HG03139 (cell line): ENCODE measurements at regions not wholly inside any gene's neighbourhood (a gene's known extent, or its start where the extent isn't known, plus 50 kb on each side); places are given as distances from the start of the nearest gene placed in this dataset.

Experiments used
- ATAC-seq: cut with Tn5 transposase; IDR thresholded peaks from one replicate; pipeline ENCODE4 v1.9.1; 2021; ENCODE audit not compliant: unreplicated experiment

GRCh38 chr15:94057305-94057704, 174.1 kb upstream of the MCTP2 start:
- ATAC-seq, result no peak

- ATAC-seq, result no peak
These were observed 175.0 kb upstream of the MCTP2 start for GRCh38 chr15:94056314-94056713.

GRCh38 chr15:94053626-94054025, 177.7 kb upstream of the MCTP2 start:
- ATAC-seq, result no peak

- ATAC-seq, result no peak
These were observed 178.7 kb upstream of the MCTP2 start for GRCh38 chr15:94052711-94053110.

GRCh38 chr15:94047566-94047965, 183.8 kb upstream of the MCTP2 start:
- no peak for ATAC-seq

GRCh38 chr15:94042180-94042928, 189.0 kb upstream of the MCTP2 start:
- no peak for ATAC-seq

- ATAC-seq, result no peak
These were observed 189.6 kb upstream of the MCTP2 start for GRCh38 chr15:94041746-94042145.

GRCh38 chr15:94040541-94041248, 190.7 kb upstream of the MCTP2 start:
- no peak for ATAC-seq

GRCh38 chr15:94036156-94036555, 195.2 kb upstream of the MCTP2 start:
- no peak for ATAC-seq

- no peak for ATAC-seq
These were observed 197.7 kb upstream of the MCTP2 start for GRCh38 chr15:94033683-94034020.

GRCh38 chr15:94033014-94033682, 198.2 kb upstream of the MCTP2 start:
- ATAC-seq, result no peak

GRCh38 chr15:94032571-94032970, 198.8 kb upstream of the MCTP2 start:
- ATAC-seq, result no peak

- ATAC-seq, result no peak
These were observed 200.3 kb upstream of the MCTP2 start for GRCh38 chr15:94031072-94031471.

- no peak for ATAC-seq
These were observed 201.9 kb upstream of the MCTP2 start for GRCh38 chr15:94029495-94029894.

GRCh38 chr15:94028809-94029208, 202.6 kb upstream of the MCTP2 start:
- ATAC-seq, result no peak

GRCh38 chr15:94028121-94028520, 203.2 kb upstream of the MCTP2 start:
- ATAC-seq, result no peak

- ATAC-seq, result no peak
These were observed 203.8 kb upstream of the MCTP2 start for GRCh38 chr15:94027581-94027980.

GRCh38 chr15:94026458-94027304, 204.7 kb upstream of the MCTP2 start:
- ATAC-seq, result no peak

- no peak for ATAC-seq
These were observed 207.8 kb upstream of the MCTP2 start for GRCh38 chr15:94023531-94023930.

- no peak for ATAC-seq
These were observed 209.6 kb upstream of the MCTP2 start for GRCh38 chr15:94021621-94022320.

GRCh38 chr15:94019062-94019461, 212.3 kb upstream of the MCTP2 start:
- no peak for ATAC-seq
